Stimulated activated CD8-positive, alpha-beta memory T cell treated with anti-CD3 and anti-CD28 coated beads, Interleukin-15, amount 100 ng/mL, for 4 hours (primary cell): ENCODE measurements at regions not wholly inside any gene's neighbourhood (a gene's known extent, or its start where the extent isn't known, plus 50 kb on each side); places are given as distances from the start of the nearest gene placed in this dataset.

ENCODE experiments used
- DNase-seq, 2 donors: peaks; one replicate each; pipeline ENCODE4 v3.0.0-alpha.2; 2020; ENCODE audit warnings: low read depth in 2 of 2

DNA sequence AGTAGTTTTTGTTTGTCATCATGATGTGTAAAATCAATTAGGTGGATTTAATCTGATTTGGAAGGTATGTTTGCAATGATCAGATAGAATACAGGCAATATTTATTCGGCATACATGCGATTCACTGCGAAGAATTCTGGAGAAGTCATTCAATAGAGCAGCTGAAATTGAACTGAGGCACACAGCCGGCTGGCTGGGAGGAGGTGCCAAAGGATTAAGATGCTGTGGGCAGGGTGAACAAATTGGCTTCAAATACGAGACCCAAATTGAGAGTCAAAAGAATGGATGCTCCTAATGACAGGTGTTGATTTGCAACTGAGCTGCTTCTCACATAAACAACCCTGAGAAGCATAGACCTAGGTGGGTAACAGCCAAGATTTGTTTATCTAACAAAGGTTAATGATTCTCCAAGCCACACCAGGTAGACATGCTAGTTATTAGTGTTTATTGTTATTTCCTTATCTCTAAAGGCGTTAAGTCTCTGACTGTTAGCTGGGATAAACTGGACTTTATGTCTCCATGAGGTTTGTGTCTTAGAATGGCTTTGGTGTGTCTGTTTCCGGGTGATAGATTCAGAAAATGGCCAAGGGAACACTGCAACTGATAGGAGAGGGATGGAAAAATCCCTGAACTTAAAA lies 55.3 kb upstream of the CLINT1 start:
- no peak for DNase-seq

DNA sequence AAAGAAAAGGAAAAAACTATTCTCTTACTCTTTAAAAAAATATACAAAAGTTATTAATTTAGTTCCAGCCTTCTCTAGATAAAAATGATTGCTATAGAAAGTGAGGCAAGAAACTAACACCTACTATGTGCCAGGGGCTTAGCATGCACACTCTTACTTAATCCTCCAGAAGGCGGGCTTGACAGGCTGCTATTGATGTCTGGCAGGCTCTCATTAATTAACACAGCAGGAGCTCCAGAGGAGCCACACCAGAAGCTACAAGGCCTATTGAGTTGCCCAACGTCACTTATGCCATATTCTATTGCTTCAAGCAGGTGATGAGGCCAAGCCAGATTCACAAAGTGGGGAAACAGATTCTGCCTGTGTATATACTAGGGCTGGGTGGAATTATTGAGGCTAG lies 54.6 kb upstream of the CLINT1 start:
- no peak for DNase-seq

GRCh38 chr5:157912621-157913325 lies 53.8 kb upstream of the CLINT1 start:
- DNase-seq = no peak

GRCh38 chr5:157911568-157911967 lies 52.6 kb upstream of the CLINT1 start:
- no peak for DNase-seq
